ENCODE measurements at regions not wholly inside any gene's neighbourhood (a gene's known extent, or its start where the extent isn't known, plus 50 kb on each side); places are given as distances from the start of the nearest gene placed in this dataset.

- no peak for TF ChIP-seq CTCF (IDR thresholded peaks at IDR 0.05; ENCODE audit: insufficient read depth, low read length, poor library complexity, severe bottlenecking)
- no peak for TF ChIP-seq EZH2phosphoT487 (conservative IDR thresholded peaks at IDR 0.05; ENCODE audit: low read length)
Measured at GRCh38 chr2:116250376-116250775, 1564.1 kb upstream of the DDX18 start.
